ENCODE measurements at regions not wholly inside any gene's neighbourhood (a gene's known extent, or its start where the extent isn't known, plus 50 kb on each side); places are given as distances from the start of the nearest gene placed in this dataset.
"Not testable (repeated sequence)": the region's sequence is repeated elsewhere in the genome, so short reads cannot be mapped to it uniquely, and the experiment has no call there.

GRCh38 chr11:130560781-130561109, 112.3 kb downstream of the ADAMTS15 start:
- no peak for TF ChIP-seq CTCF (IDR thresholded peaks at IDR 0.05; ENCODE audit: low read depth, low read length)
- DNase-seq (ENCODE audit: low read depth in 2 of 2), result peak in 1 of 2 donors; percentile 41
- H3K4me3 ChIP-seq (replicated peaks in 1 of 2; ENCODE audit: low read depth in 2 of 2, low read length in 2 of 2), result no peak overlapping the region

GRCh38 chr11:130561441-130561881, 113.0 kb downstream of the ADAMTS15 start:
- no peak overlapping the region for H3K4me3 ChIP-seq (replicated peaks in 1 of 2; ENCODE audit: low read depth in 2 of 2, low read length in 2 of 2)
- DNase-seq (ENCODE audit: low read depth in 2 of 2), result peak; percentile 20 to 64
- no peak for TF ChIP-seq CTCF (IDR thresholded peaks at IDR 0.05; ENCODE audit: low read depth, low read length)

- H3K4me3 ChIP-seq (replicated peaks in 1 of 2; ENCODE audit: low read depth in 2 of 2, low read length in 2 of 2), result no peak overlapping the region
These were observed 114.1 kb downstream of the ADAMTS15 start for GRCh38 chr11:130562549-130562948.

GRCh38 chr11:130566360-130566759, 117.9 kb downstream of the ADAMTS15 start:
- not testable (repeated sequence) for H3K4me3 ChIP-seq (replicated peaks in 1 of 2; ENCODE audit: low read depth in 2 of 2, low read length in 2 of 2); DNase-seq (ENCODE audit: low read depth in 2 of 2)

More at GRCh38 chr11:130562549-130562948, 114.1 kb downstream of the ADAMTS15 start:
- no peak for DNase-seq (ENCODE audit: low read depth in 2 of 2)
- no peak for TF ChIP-seq CTCF (IDR thresholded peaks at IDR 0.05; ENCODE audit: low read depth, low read length)

- DNase-seq (ENCODE audit: low read depth in 2 of 2), result no peak
- no peak overlapping the region for H3K4me3 ChIP-seq (replicated peaks in 1 of 2; ENCODE audit: low read depth in 2 of 2, low read length in 2 of 2)
- TF ChIP-seq CTCF (IDR thresholded peaks at IDR 0.05; ENCODE audit: low read depth, low read length), result no peak
These were observed 123.1 kb downstream of the ADAMTS15 start for GRCh38 chr11:130571519-130571918.

GRCh38 chr11:130571947-130572584, 123.6 kb downstream of the ADAMTS15 start:
- H3K4me3 ChIP-seq (replicated peaks in 1 of 2; ENCODE audit: low read depth in 2 of 2, low read length in 2 of 2), result no peak overlapping the region
- TF ChIP-seq CTCF (IDR thresholded peaks at IDR 0.05; ENCODE audit: low read depth, low read length), result no peak
- DNase-seq (ENCODE audit: low read depth in 2 of 2), result no peak

- no peak for DNase-seq (ENCODE audit: low read depth in 2 of 2)
- no peak for TF ChIP-seq CTCF (IDR thresholded peaks at IDR 0.05; ENCODE audit: low read depth, low read length)
- H3K4me3 ChIP-seq (replicated peaks in 1 of 2; ENCODE audit: low read depth in 2 of 2, low read length in 2 of 2), result no peak overlapping the region
These were observed 125.3 kb downstream of the ADAMTS15 start for GRCh38 chr11:130573767-130574166.

Data from cardiac fibroblast (primary cell).